PC-3 (cell line): ENCODE measurements at regions not wholly inside any gene's neighbourhood (a gene's known extent, or its start where the extent isn't known, plus 50 kb on each side); places are given as distances from the start of the nearest gene placed in this dataset.

Experiments used
- ATAC-seq: fragments of 200-7000 bp; cut with Tn5 transposase; 2 replicates; pipeline ENCODE4 v1.9.1; 2020; ENCODE audit warnings: mild to moderate bottlenecking, moderate library complexity
- BruUV-seq: library from RNA; stranded (reverse); fragments of 400-500 nt; replicated peaks from 2 replicates; lab custom pipeline; 2021; lab: Mats Ljungman, UMichigan
- CTCF ChIA-PET: fragments of 300-600 bp; sonication (Branson Sonifier 250); formaldehyde crosslinking; loops from one replicate; lab custom pipeline; 2022; ENCODE audit warnings: antibody characterized with exemption; lab: Charles Lee
- POLR2A ChIA-PET: fragments of 300-600 bp; sonication (Branson Sonifier 250); formaldehyde crosslinking; loops from one replicate; lab custom pipeline; 2022; ENCODE audit warnings: antibody characterized with exemption; ENCODE audit not compliant: unreplicated experiment; lab: Charles Lee
- DNase-seq: peaks from one replicate; pipeline ENCODE4 v3.0.0-alpha.2; 2015
- H2AFZ ChIP-seq: fragments of 300-600 bp; sonication (generic); 2 replicates; pipeline ENCODE4 v1.6.0; 2016; ENCODE audit warnings: antibody characterized with exemption, low read length
- H3F3A ChIP-seq: fragments of 300-600 bp; sonication (generic); one replicate; pipeline ENCODE4 v1.6.0; 2017; ENCODE audit warnings: antibody characterized with exemption, low read length, control low read depth, mild to moderate bottlenecking; ENCODE audit not compliant: unreplicated experiment
- H3K27ac ChIP-seq: fragments of 300-600 bp; sonication (generic); 2 replicates; pipeline ENCODE4 v1.5.1; 2016; ENCODE audit warnings: mild to moderate bottlenecking, low read length
- H3K27me3 ChIP-seq: fragments of 300-600 bp; sonication (generic); 2 replicates; pipeline ENCODE4 v1.6.1; 2016; ENCODE audit warnings: low read length, mixed read lengths
- H3K36me3 ChIP-seq: fragments of 300-600 bp; sonication (generic); 2 replicates; pipeline ENCODE4 v1.6.1; 2016; ENCODE audit warnings: low read depth, mixed run types, low read length, mixed read lengths
- H3K4me1 ChIP-seq: fragments of 300-600 bp; sonication (generic); 2 replicates; pipeline ENCODE4 v1.5.1; 2016; ENCODE audit warnings: low read length; ENCODE audit not compliant: insufficient read depth
- H3K4me2 ChIP-seq: fragments of 300-600 bp; sonication (generic); 2 replicates; pipeline ENCODE4 v1.6.0; 2016; ENCODE audit warnings: low read length
- H3K4me3 ChIP-seq: fragments of 300-600 bp; sonication (generic); 2 replicates; pipeline ENCODE4 v1.5.1; 2016; ENCODE audit warnings: mild to moderate bottlenecking, low read length, mixed read lengths
- H3K79me2 ChIP-seq: fragments of 300-600 bp; sonication (generic); 2 replicates; pipeline ENCODE4 v1.6.1; 2017; ENCODE audit warnings: low read length, mixed read lengths
- H3K9ac ChIP-seq: fragments of 300-600 bp; sonication (generic); 2 replicates; pipeline ENCODE4 v1.6.0; 2016; ENCODE audit warnings: mild to moderate bottlenecking, low read length
- H3K9me2 ChIP-seq: fragments of 300-600 bp; sonication (generic); replicated peaks from 2 replicates; pipeline ENCODE4 v1.6.1; 2016; ENCODE audit warnings: mixed run types, low read length, mixed read lengths
- H3K9me3 ChIP-seq: fragments of 300-600 bp; sonication (generic); 2 replicates; pipeline ENCODE4 v1.6.1; 2016; ENCODE audit warnings: low read length, mixed read lengths
- H4K20me1 ChIP-seq: fragments of 300-600 bp; sonication (generic); 2 replicates; pipeline ENCODE4 v1.6.1; 2016; ENCODE audit warnings: low read length, mixed read lengths
- EZH2 ChIP-seq: fragments of 300-600 bp; sonication (generic); IDR thresholded peaks from one replicate; pipeline ENCODE4 v1.6.1; 2017; ENCODE audit warnings: antibody characterized with exemption, mild to moderate bottlenecking, low read length; ENCODE audit not compliant: unreplicated experiment
- EZH2phosphoT487 ChIP-seq: fragments of 300-600 bp; sonication (generic); IDR thresholded peaks from 2 replicates; pipeline ENCODE4 v1.6.1; 2018; ENCODE audit warnings: mild to moderate bottlenecking, antibody characterized with exemption, low read length, borderline replicate concordance
- intact Hi-C: fragments of 100-400 bp; cut with micrococcal nuclease; formaldehyde crosslinking; loops from 2 replicates; pipeline ENCODE4 v1.9.0; 2023
- TF ChIP-seq, protein P1 (sequence below): fragments of 300-600 bp; sonication (generic); conservative IDR thresholded peaks from 2 replicates; pipeline ENCODE4 v1.5.1; 2017; ENCODE audit warnings: antibody characterized with exemption, low read depth, mild to moderate bottlenecking, low read length

DNA sequence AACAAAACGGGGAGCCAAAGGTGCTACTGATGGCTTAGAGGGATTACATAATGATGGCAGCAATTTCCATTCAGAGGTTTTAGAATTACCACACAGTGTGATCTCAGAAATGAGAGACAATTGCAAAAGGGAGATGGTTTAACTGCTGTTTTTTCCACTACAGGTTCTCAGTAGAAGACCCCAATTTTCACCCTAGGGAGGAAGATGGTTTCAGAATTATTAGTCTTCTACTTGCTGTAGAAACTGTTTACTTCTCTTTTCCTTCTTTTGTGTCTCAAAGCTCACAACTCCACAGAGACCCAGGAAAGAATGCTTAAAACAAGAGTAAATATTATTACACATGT is 226.5 kb downstream of the INHBA start:
- peaks cover 5% of the 10 kb centered on the region; the same call in 1 of the 2 replicates for H3K4me1 ChIP-seq
- H2AFZ ChIP-seq, result no peak overlapping the region
- BruUV-seq, result no TSS peak
- H3K4me3 ChIP-seq, result no peak overlapping the region
- ChIA-PET POLR2A (no interaction called here), CTCF (no interaction called here)
- H3K9me3 ChIP-seq, result 0 out of 2 replicates have a peak, but pooled peaks cover 4% of the 10 kb centered on the region
- no peak overlapping the region for H3K27ac ChIP-seq
- H3K79me2 ChIP-seq, result no peaks in the 10 kb centered on the region
- H3K9me2 ChIP-seq, result no peaks in the 10 kb centered on the region
- H3K36me3 ChIP-seq, result no peaks in the 10 kb centered on the region
- no peaks in the 10 kb centered on the region for H4K20me1 ChIP-seq
- TF ChIP-seq, protein P1, sequence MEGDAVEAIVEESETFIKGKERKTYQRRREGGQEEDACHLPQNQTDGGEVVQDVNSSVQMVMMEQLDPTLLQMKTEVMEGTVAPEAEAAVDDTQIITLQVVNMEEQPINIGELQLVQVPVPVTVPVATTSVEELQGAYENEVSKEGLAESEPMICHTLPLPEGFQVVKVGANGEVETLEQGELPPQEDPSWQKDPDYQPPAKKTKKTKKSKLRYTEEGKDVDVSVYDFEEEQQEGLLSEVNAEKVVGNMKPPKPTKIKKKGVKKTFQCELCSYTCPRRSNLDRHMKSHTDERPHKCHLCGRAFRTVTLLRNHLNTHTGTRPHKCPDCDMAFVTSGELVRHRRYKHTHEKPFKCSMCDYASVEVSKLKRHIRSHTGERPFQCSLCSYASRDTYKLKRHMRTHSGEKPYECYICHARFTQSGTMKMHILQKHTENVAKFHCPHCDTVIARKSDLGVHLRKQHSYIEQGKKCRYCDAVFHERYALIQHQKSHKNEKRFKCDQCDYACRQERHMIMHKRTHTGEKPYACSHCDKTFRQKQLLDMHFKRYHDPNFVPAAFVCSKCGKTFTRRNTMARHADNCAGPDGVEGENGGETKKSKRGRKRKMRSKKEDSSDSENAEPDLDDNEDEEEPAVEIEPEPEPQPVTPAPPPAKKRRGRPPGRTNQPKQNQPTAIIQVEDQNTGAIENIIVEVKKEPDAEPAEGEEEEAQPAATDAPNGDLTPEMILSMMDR, result no peak
- TF ChIP-seq EZH2phosphoT487 (no peak), EZH2 (no peak)
- ATAC-seq (no peak), DNase-seq (no peak)
- intact Hi-C loops, result no loop called here
- no peaks in the 10 kb centered on the region for H3F3A ChIP-seq
- no peak overlapping the region for H3K9ac ChIP-seq
- H3K27me3 ChIP-seq, result no peaks in the 10 kb centered on the region
- no peak overlapping the region for H3K4me2 ChIP-seq

DNA sequence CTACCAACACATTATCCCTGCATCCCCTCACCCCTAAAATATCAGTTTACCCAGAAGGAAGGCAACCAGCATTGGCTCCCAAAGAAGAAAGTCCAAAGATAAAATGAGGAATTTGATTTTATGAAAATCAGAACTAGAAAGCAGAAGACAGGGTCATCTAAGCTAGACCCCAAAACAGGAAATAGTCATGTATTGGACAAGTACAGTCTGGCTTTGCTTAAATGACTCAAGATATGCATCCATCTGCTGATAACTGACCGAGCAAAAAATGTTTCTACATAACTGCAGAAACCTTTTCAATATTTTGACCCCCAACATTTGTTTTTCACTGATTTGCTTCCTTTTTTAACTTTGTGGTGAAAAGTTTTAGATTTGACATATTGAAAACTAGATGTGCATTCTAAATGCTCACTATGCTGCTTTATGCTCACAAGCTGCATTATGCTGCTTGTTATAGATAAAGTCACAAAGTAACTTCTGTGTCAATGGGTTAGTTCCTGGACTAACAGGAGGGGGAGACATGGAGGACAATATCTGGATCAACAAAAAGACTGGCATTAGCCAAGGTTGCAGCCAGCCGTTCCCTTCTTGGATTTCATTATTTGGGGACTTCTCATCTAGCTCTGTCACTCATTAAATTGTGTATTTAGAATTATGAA is 227.0 kb downstream of the INHBA start:
- Histone ChIP-seq H2AFZ (no peak overlapping the region), H3K4me3 (no peak overlapping the region), H3K4me1 (peaks cover 5% of the 10 kb centered on the region; the same call in 1 of the 2 replicates), H3K27ac (no peak overlapping the region), H3K9me3 (0 out of 2 replicates have a peak, but pooled peaks cover 4% of the 10 kb centered on the region), H3K4me2 (no peak overlapping the region), H3K27me3 (no peaks in the 10 kb centered on the region), H3K9ac (no peak overlapping the region), H4K20me1 (no peaks in the 10 kb centered on the region), H3F3A (no peaks in the 10 kb centered on the region), H3K79me2 (no peaks in the 10 kb centered on the region), H3K9me2 (no peaks in the 10 kb centered on the region), H3K36me3 (no peaks in the 10 kb centered on the region)
- TF ChIP-seq EZH2phosphoT487 (no peak), EZH2 (no peak)
- TF ChIP-seq, protein P1, result no peak
- DNase-seq (no peak), ATAC-seq (no peak)
- CTCF ChIA-PET, result no interaction called here
- no TSS peak for BruUV-seq
- intact Hi-C loops, result no loop called here
- POLR2A ChIA-PET, result no interaction called here

DNA sequence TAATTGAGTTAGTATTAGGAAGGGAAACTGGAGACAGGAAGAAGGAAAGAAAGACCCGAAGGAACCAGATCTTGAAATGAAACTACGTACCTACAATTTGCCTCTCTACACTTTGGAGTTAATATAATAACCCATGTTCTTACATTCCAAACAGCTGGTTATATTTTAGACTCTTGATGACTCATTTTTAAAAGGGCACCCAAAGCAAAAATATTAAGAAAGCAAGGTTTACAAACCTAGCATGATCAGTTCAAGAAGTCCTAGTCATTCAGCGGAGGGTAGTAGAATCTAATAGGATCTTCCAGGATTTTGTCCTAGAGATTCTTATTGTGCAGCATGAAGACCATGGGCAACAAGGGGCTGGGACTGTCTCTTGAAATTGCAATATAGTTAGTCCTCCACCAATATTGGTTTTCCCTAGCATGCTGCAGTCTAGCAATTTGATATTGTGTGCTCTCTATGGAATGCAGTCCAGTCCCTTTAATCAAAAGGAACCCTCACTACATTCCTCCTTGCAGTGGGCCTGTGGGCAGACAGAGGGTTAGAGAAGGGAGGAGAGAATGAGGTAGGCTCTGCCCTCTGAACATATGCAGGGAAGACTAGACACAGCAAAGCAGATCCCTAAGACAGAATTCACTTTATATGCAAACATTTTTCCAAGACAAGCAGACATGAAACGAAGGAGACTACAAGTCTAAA is 230.3 kb downstream of the INHBA start:
- ATAC-seq, result no peak
- no peaks in the 10 kb centered on the region for H3K79me2 ChIP-seq
- no peak overlapping the region for H3K27ac ChIP-seq
- H3K27me3 ChIP-seq, result no peaks in the 10 kb centered on the region
- H3K4me1 ChIP-seq, result peaks cover 5% of the 10 kb centered on the region; the same call in 1 of the 2 replicates
- intact Hi-C loops, result no loop called here
- no peak overlapping the region for H2AFZ ChIP-seq
- DNase-seq, result peak; percentile 3
- POLR2A ChIA-PET, result no interaction called here
- no peaks in the 10 kb centered on the region for H3K9me2 ChIP-seq
- H3K9me3 ChIP-seq, result no peaks in the 10 kb centered on the region
- no peak overlapping the region for H3K4me2 ChIP-seq
- no peaks in the 10 kb centered on the region for H3K36me3 ChIP-seq
- H3F3A ChIP-seq, result no peaks in the 10 kb centered on the region
- TF ChIP-seq, protein P1, result no peak
- TF ChIP-seq EZH2phosphoT487 (no peak), EZH2 (no peak)
- no peaks in the 10 kb centered on the region for H4K20me1 ChIP-seq
- no peak overlapping the region for H3K4me3 ChIP-seq
- CTCF ChIA-PET, result no interaction called here
- no TSS peak for BruUV-seq
- no peak overlapping the region for H3K9ac ChIP-seq
